H1 (cell line): ENCODE measurements at regions not wholly inside any gene's neighbourhood (a gene's known extent, or its start where the extent isn't known, plus 50 kb on each side); places are given as distances from the start of the nearest gene placed in this dataset.

Source experiments
- EP300 ChIP-seq, 2 experiments: IDR thresholded peaks; 1 replicate in 1 of 2; 2 replicates in 1 of 2; pipeline ENCODE4 v1.6.1; 2011 to 2012; ENCODE audit warnings: low read depth in 2 of 2, low read length in 2 of 2, mild to moderate bottlenecking in 2 of 2, borderline replicate concordance in 1 of 2, inconsistent platforms in 1 of 2, moderate library complexity in 1 of 2
- EZH2 ChIP-seq: fragments of 200-600 bp; sonication (generic); IDR thresholded peaks from 2 replicates; pipeline ENCODE4 v1.7.1; 2012; ENCODE audit warnings: low read depth, mild to moderate bottlenecking, moderate library complexity, low read length, inconsistent platforms; ENCODE audit not compliant: severe bottlenecking
- HDAC6 ChIP-seq: IDR thresholded peaks from one replicate; pipeline ENCODE4 v1.7.1; 2012; ENCODE audit warnings: low read depth, mild to moderate bottlenecking, inconsistent platforms, low read length, moderate library complexity
- POLR2A ChIP-seq, 2 experiments: IDR thresholded peaks; 1 replicate in 1 of 2; 2 replicates in 1 of 2; pipeline ENCODE4 v1.6.1; 2011; ENCODE audit warnings: low read depth in 2 of 2, low read length in 2 of 2, mild to moderate bottlenecking in 2 of 2; ENCODE audit errors: control extremely low read depth in 1 of 2
- POLR2AphosphoS5 ChIP-seq: IDR thresholded peaks from 2 replicates; pipeline ENCODE4 v1.6.1; 2011; ENCODE audit warnings: low read depth, low read length
- RAD21 ChIP-seq, 2 experiments: IDR thresholded peaks in 1 of 2; conservative IDR thresholded peaks in 1 of 2; 2 replicates each; pipeline ENCODE4 v1.6.1; 2011; ENCODE audit warnings: low read depth in 2 of 2, low read length in 2 of 2, improper control_type of control experiment in 1 of 2, inconsistent platforms in 1 of 2, mild to moderate bottlenecking in 1 of 2, moderate library complexity in 1 of 2
- SP2 ChIP-seq: IDR thresholded peaks from 2 replicates; pipeline ENCODE4 v1.6.1; 2012; ENCODE audit warnings: mild to moderate bottlenecking, low read length, inconsistent platforms
- ZNF274 ChIP-seq: IDR thresholded peaks from 2 replicates; pipeline ENCODE4 v1.7.0; 2012; ENCODE audit warnings: low read length, borderline replicate concordance; ENCODE audit errors: extremely low read depth
- TF ChIP-seq, protein P1 (sequence below), 3 experiments: IDR thresholded peaks; 1 replicate in 2 of 3; 2 replicates in 1 of 3; pipeline versions ENCODE4 v1.5.1 to v1.6.1; 2011; ENCODE audit warnings: low read length in 3 of 3, mild to moderate bottlenecking in 3 of 3, inconsistent platforms in 2 of 3, low read depth in 1 of 3, moderate library complexity in 1 of 3; ENCODE audit not compliant: insufficient read depth in 1 of 3; ENCODE audit errors: control extremely low read depth in 1 of 3
- TF ChIP-seq, protein P2 (sequence below): IDR thresholded peaks from 2 replicates; pipeline ENCODE4 v1.6.1; 2011; ENCODE audit warnings: low read depth, mild to moderate bottlenecking, low read length; ENCODE audit not compliant: insufficient read depth

GRCh38 chr10:31590023-31590800 lies 271.2 kb downstream of the ZEB1 start:
- TF ChIP-seq, protein P1, sequence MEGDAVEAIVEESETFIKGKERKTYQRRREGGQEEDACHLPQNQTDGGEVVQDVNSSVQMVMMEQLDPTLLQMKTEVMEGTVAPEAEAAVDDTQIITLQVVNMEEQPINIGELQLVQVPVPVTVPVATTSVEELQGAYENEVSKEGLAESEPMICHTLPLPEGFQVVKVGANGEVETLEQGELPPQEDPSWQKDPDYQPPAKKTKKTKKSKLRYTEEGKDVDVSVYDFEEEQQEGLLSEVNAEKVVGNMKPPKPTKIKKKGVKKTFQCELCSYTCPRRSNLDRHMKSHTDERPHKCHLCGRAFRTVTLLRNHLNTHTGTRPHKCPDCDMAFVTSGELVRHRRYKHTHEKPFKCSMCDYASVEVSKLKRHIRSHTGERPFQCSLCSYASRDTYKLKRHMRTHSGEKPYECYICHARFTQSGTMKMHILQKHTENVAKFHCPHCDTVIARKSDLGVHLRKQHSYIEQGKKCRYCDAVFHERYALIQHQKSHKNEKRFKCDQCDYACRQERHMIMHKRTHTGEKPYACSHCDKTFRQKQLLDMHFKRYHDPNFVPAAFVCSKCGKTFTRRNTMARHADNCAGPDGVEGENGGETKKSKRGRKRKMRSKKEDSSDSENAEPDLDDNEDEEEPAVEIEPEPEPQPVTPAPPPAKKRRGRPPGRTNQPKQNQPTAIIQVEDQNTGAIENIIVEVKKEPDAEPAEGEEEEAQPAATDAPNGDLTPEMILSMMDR (IDR thresholded peaks at IDR 0.05; ENCODE audit: control extremely low read depth in 1 of 3, insufficient read depth in 1 of 3, low read depth in 1 of 3, low read length in 3 of 3) = no peak
- TF ChIP-seq SP2 (no peak), POLR2A (IDR thresholded peaks at IDR 0.05; ENCODE audit: control extremely low read depth in 1 of 2, low read depth in 2 of 2, low read length in 2 of 2) (no peak), RAD21 (IDR thresholded peaks at IDR 0.05 in 1 of 2, conservative IDR thresholded peaks at IDR 0.05 in 1 of 2; ENCODE audit: low read depth in 2 of 2, low read length in 2 of 2) (no peak), EZH2 (no peak), POLR2AphosphoS5 (no peak), HDAC6 (no peak), EP300 (IDR thresholded peaks at IDR 0.05; ENCODE audit: borderline replicate concordance in 1 of 2, low read depth in 2 of 2, low read length in 2 of 2) (no peak), ZNF274 (no peak)
- TF ChIP-seq, protein P2, sequence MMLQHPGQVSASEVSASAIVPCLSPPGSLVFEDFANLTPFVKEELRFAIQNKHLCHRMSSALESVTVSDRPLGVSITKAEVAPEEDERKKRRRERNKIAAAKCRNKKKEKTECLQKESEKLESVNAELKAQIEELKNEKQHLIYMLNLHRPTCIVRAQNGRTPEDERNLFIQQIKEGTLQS = no peak
